HepG2 (cell line): ENCODE measurements at regions not wholly inside any gene's neighbourhood (a gene's known extent, or its start where the extent isn't known, plus 50 kb on each side); places are given as distances from the start of the nearest gene placed in this dataset.
A peak's percentile ranks its signal among the peaks of the same experiment; 100 is the strongest.
"Not testable (repeated sequence)": the region's sequence is repeated elsewhere in the genome, so short reads cannot be mapped to it uniquely, and the experiment has no call there.

ENCODE experiments used
- ATAC-seq: fragments of 200-7000 bp; cut with Tn5 transposase; 3 replicates; pipeline ENCODE4 v1.9.1; 2020; ENCODE audit warnings: mild to moderate bottlenecking, moderate library complexity
- BruUV-seq: library from RNA; stranded (reverse); fragments of 400-500 nt; replicated peaks from 2 replicates; lab custom pipeline; 2021; lab: Mats Ljungman, UMichigan
- CTCF ChIA-PET: fragments of 300-600 bp; formaldehyde crosslinking; extraction: SDS; loops from one replicate; lab custom pipeline; 2021; ENCODE audit warnings: low total read pairs, inconsistent platforms, low intra/inter-chr PET ratio; lab: Yijun Ruan, JAX
- POLR2A ChIA-PET: fragments of 350-600 bp; sonication (Branson Sonifier 250); formaldehyde crosslinking; loops from one replicate; lab custom pipeline; 2020; ENCODE audit warnings: antibody characterized with exemption, inconsistent platforms; lab: Yijun Ruan, JAX
- DNase-seq: peaks from one replicate; pipeline ENCODE4 v3.0.0-alpha.2; 2015; ENCODE audit warnings: low spot score
- FAIRE-seq: peaks from 3 replicates; lab custom pipeline; 2011; peaks lifted over from hg19 to GRCh38; lab: Jason Lieb, UNC
- H2AFZ ChIP-seq: one replicate; pipeline ENCODE4 v1.6.1; 2011; ENCODE audit warnings: low read length, inconsistent platforms
- H3K27ac ChIP-seq: fragments of 300-600 bp; 3 replicates; pipeline ENCODE4 v1.8.0; 2011; ENCODE audit warnings: mixed run types, mild to moderate bottlenecking, mixed read lengths, low read length, inconsistent platforms; ENCODE audit not compliant: insufficient read depth; ENCODE audit errors: extremely low read length
- H3K27me3 ChIP-seq, 2 experiments: fragments of 200-600 bp in 1 of 2; 2 replicates in 1 of 2; 3 replicates in 1 of 2; pipeline versions ENCODE4 v1.6.0 to v1.8.0; 2011; ENCODE audit warnings: low read length in 2 of 2, mild to moderate bottlenecking in 2 of 2, moderate library complexity in 2 of 2, inconsistent platforms in 1 of 2; ENCODE audit not compliant: insufficient read depth in 2 of 2, control insufficient read depth in 1 of 2
- H3K36me3 ChIP-seq, 2 experiments: fragments of 200-600 bp in 1 of 2; replicated peaks in 1 of 2; 2 replicates in 1 of 2; 3 replicates in 1 of 2; pipeline versions ENCODE4 v1.5.1 to v1.8.0; 2011; ENCODE audit warnings: low read length in 2 of 2, inconsistent platforms in 1 of 2; ENCODE audit not compliant: insufficient read depth in 2 of 2, control insufficient read depth in 1 of 2
- H3K4me1 ChIP-seq: 2 replicates; pipeline ENCODE4 v1.5.1; 2012; ENCODE audit warnings: low read length, inconsistent platforms; ENCODE audit not compliant: insufficient read depth
- H3K4me2 ChIP-seq: 2 replicates; pipeline ENCODE4 v1.6.0; 2011; ENCODE audit warnings: low read depth, low read length, inconsistent platforms
- H3K4me3 ChIP-seq, 3 experiments: fragments of 200-600 bp in 1 of 3; sonication (generic), shearing (Covaris generic) in 1 of 3; replicated peaks in 1 of 3; 2 replicates each; pipeline ENCODE4 v1.5.1; 2011 to 2016; ENCODE audit warnings: low read length in 3 of 3, inconsistent platforms in 2 of 3, low read depth in 2 of 3, mild to moderate bottlenecking in 2 of 3, control low read depth in 1 of 3, mixed read lengths in 1 of 3; ENCODE audit not compliant: insufficient read depth in 1 of 3
- H3K79me2 ChIP-seq: one replicate; pipeline ENCODE4 v1.6.1; 2011; ENCODE audit warnings: low read length, inconsistent platforms; ENCODE audit not compliant: insufficient read depth
- H3K9ac ChIP-seq: 2 replicates; pipeline ENCODE4 v1.6.0; 2011; ENCODE audit warnings: mild to moderate bottlenecking, low read depth, low read length, inconsistent platforms; ENCODE audit not compliant: insufficient read depth
- H3K9me3 ChIP-seq: 2 replicates; pipeline ENCODE4 v1.5.1; 2012; ENCODE audit warnings: mild to moderate bottlenecking, low read length
- H4K20me1 ChIP-seq: 2 replicates; pipeline ENCODE4 v1.6.0; 2011; ENCODE audit warnings: inconsistent platforms, mild to moderate bottlenecking, low read length, moderate library complexity; ENCODE audit not compliant: insufficient read depth
- KDM2A ChIP-seq: sonication (generic); formaldehyde crosslinking; IDR thresholded peaks from 2 replicates; pipeline ENCODE4 v1.4.0; 2020; ENCODE audit warnings: low read depth, missing genetic modification reagents, borderline replicate concordance
- SMC3 ChIP-seq: IDR thresholded peaks from 2 replicates; pipeline ENCODE4 v1.6.1; 2011; ENCODE audit warnings: low read length, improper control_type of control experiment
- STAG1 ChIP-seq: sonication (generic); formaldehyde crosslinking; IDR thresholded peaks from 2 replicates; pipeline ENCODE4 v1.4.0; 2020; ENCODE audit warnings: missing genetic modification reagents
- WGBS: methylation state at CpG from one replicate; pipeline ENCODE4 v1.1.6; 2017; ENCODE audit warnings: low lambda C conversion rate; 5-methylcytosine and 5-hydroxymethylcytosine counted together
- in situ Hi-C: cut with HindIII; loops from 2 replicates; pipeline ENCODE4 v1.10.0; 2017; ENCODE audit warnings: low pct_unique_long_range_greater_than_20kb; ENCODE audit not compliant: extremely low pct_ligation_motif_present
- intact Hi-C: fragments of 100-400 bp; cut with micrococcal nuclease; formaldehyde crosslinking; loops from one replicate; pipeline ENCODE4 v1.10.0; 2022; ENCODE audit not compliant: unreplicated experiment
- TF ChIP-seq, protein P1 (sequence below): sonication (generic); formaldehyde crosslinking; IDR thresholded peaks from 2 replicates; pipeline ENCODE4 v1.5.0; 2020; ENCODE audit warnings: mild to moderate bottlenecking, missing genetic modification reagents, moderate library complexity
- TF ChIP-seq, protein P2 (sequence below), 2 experiments: fragments of 450-650 bp in 1 of 2; sonication (generic) in 1 of 2; formaldehyde crosslinking in 1 of 2; IDR thresholded peaks; 2 replicates each; pipeline versions ENCODE4 v1.6.1 to v1.8.0; 2016 to 2022; ENCODE audit warnings: antibody characterized with exemption in 1 of 2, mild to moderate bottlenecking in 1 of 2, missing genetic modification reagents in 1 of 2

DNA sequence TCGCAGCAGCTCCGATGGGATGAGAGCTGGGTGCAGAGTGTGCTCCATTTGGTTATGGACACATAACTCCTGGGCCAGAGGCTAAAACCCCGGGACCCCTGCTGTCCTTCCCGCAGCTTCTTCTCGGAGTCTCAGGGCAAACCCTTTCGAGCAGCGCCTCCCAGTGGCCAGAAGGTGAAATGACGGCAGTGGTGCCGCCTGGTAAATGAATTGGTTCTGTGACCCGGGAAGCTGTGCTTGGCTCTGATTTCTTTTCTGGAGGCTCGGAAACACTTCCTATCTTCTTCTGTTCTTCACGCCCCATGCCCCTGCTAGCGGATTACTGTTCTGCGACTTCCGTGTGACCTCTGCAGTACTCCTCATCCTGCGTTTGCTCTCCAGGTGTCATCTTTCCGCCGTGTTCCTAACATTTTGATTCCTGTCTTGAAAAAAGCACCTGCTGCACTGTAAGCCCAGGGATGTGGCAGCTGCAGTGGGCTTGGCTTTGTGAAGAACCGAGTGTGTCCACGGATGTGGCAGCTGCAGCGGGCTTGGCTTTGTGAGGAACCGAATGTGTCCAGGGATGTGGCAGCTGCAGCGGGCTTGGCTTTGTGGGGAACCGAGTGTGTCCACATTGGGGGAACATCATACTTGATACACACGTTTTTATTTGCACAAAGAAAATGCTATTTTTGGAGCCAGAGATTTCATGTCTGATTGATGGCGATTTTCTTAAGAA is 118.0 kb upstream of the ALDH3B2 start:
- BruUV-seq, H3K4me2 ChIP-seq, H4K20me1 ChIP-seq, DNase-seq, H3K9me3 ChIP-seq, H2AFZ ChIP-seq, POLR2A ChIA-PET, H3K36me3 ChIP-seq, intact Hi-C loops, H3K4me1 ChIP-seq, ATAC-seq, H3K4me3 ChIP-seq, H3K79me2 ChIP-seq, CTCF ChIA-PET, H3K27me3 ChIP-seq, H3K9ac ChIP-seq, H3K27ac ChIP-seq: not testable (repeated sequence)
- peak; percentile 56 for FAIRE-seq
- 36% methylated on average over 23 of the region's 26 CpGs for WGBS
- in situ Hi-C loops: loop anchor here (25.0 kb wide), 1 partner anchor 130 kb away; the partner anchor contains the start of genes ACY3 and ALDH3B2
- TF ChIP-seq SMC3 (0 out of 2 replicates have a peak, but pooled peaks have one; percentile 2), KDM2A (CRISPR knock-in tag) (peak; percentile 20; the same call in 1 of the 2 replicates), STAG1 (peak; percentile 57)
- TF ChIP-seq, protein P1, sequence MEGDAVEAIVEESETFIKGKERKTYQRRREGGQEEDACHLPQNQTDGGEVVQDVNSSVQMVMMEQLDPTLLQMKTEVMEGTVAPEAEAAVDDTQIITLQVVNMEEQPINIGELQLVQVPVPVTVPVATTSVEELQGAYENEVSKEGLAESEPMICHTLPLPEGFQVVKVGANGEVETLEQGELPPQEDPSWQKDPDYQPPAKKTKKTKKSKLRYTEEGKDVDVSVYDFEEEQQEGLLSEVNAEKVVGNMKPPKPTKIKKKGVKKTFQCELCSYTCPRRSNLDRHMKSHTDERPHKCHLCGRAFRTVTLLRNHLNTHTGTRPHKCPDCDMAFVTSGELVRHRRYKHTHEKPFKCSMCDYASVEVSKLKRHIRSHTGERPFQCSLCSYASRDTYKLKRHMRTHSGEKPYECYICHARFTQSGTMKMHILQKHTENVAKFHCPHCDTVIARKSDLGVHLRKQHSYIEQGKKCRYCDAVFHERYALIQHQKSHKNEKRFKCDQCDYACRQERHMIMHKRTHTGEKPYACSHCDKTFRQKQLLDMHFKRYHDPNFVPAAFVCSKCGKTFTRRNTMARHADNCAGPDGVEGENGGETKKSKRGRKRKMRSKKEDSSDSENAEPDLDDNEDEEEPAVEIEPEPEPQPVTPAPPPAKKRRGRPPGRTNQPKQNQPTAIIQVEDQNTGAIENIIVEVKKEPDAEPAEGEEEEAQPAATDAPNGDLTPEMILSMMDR (CRISPR knock-in tag): peak; percentile 55

DNA sequence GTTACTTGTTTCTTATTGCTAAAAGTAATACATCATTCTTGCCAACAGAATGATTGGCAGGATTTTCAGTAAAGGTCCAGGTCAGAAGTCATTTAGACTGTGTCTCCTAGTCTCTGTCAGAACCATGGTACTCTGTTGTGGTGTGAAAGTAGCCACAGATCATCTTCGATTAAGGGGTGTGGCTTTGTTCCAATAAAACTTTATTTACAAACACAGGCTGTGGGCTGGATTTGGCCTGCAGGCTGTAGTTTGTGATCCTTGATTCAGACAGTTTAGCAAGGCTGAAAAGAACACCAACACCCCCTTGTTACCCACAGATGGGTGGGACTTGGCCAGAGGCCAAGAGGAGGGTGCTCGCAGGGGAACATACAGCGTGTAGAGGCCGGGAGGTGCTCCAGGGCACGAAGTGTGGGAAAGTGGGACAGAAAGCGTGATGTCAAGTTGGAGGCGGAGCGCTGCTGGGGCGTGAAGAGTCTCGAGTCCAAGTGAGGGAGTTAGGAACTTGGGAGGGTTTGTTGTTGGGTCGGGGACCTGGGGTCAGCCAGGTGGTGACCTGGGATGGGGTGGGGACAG is 117.3 kb upstream of the ALDH3B2 start:
- POLR2A ChIA-PET, H3K9ac ChIP-seq, H3K27ac ChIP-seq, intact Hi-C loops, H2AFZ ChIP-seq, CTCF ChIA-PET, H3K4me2 ChIP-seq, DNase-seq, H3K4me1 ChIP-seq, ATAC-seq, BruUV-seq, H3K36me3 ChIP-seq, H3K4me3 ChIP-seq, H3K9me3 ChIP-seq, H3K27me3 ChIP-seq, H3K79me2 ChIP-seq, FAIRE-seq, H4K20me1 ChIP-seq: not testable (repeated sequence)
- WGBS: 39% methylated on average over 11 of the region's 11 CpGs
- in situ Hi-C loops: loop anchor here (25.0 kb wide), 1 partner anchor 129 kb away; the partner anchor contains the start of genes ACY3 and ALDH3B2
- TF ChIP-seq, protein P2, sequence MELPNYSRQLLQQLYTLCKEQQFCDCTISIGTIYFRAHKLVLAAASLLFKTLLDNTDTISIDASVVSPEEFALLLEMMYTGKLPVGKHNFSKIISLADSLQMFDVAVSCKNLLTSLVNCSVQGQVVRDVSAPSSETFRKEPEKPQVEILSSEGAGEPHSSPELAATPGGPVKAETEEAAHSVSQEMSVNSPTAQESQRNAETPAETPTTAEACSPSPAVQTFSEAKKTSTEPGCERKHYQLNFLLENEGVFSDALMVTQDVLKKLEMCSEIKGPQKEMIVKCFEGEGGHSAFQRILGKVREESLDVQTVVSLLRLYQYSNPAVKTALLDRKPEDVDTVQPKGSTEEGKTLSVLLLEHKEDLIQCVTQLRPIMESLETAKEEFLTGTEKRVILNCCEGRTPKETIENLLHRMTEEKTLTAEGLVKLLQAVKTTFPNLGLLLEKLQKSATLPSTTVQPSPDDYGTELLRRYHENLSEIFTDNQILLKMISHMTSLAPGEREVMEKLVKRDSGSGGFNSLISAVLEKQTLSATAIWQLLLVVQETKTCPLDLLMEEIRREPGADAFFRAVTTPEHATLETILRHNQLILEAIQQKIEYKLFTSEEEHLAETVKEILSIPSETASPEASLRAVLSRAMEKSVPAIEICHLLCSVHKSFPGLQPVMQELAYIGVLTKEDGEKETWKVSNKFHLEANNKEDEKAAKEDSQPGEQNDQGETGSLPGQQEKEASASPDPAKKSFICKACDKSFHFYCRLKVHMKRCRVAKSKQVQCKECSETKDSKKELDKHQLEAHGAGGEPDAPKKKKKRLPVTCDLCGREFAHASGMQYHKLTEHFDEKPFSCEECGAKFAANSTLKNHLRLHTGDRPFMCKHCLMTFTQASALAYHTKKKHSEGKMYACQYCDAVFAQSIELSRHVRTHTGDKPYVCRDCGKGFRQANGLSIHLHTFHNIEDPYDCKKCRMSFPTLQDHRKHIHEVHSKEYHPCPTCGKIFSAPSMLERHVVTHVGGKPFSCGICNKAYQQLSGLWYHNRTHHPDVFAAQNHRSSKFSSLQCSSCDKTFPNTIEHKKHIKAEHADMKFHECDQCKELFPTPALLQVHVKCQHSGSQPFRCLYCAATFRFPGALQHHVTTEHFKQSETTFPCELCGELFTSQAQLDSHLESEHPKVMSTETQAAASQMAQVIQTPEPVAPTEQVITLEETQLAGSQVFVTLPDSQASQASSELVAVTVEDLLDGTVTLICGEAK (IDR thresholded peaks at IDR 0.05): peak; percentile 63
- TF ChIP-seq, protein P2 (CRISPR knock-in tag; IDR thresholded peaks at IDR 0.05): peak; percentile 98
